SK-MEL-5 (cell line): ENCODE measurements at regions not wholly inside any gene's neighbourhood (a gene's known extent, or its start where the extent isn't known, plus 50 kb on each side); places are given as distances from the start of the nearest gene placed in this dataset.
"Not testable (repeated sequence)": the region's sequence is repeated elsewhere in the genome, so short reads cannot be mapped to it uniquely, and the experiment has no call there.

ENCODE experiments used
- DNase-seq: peaks from one replicate; pipeline ENCODE4 v3.0.0-alpha.2; 2016; ENCODE audit warnings: low read depth, low spot score
- in situ Hi-C: cut with HindIII; loops from 2 replicates; pipeline ENCODE4 v1.10.0; 2016; ENCODE audit warnings: low sequenced_read_pairs, high pct_unique_total_duplicates, low pct_unique_long_range_greater_than_20kb

DNA sequence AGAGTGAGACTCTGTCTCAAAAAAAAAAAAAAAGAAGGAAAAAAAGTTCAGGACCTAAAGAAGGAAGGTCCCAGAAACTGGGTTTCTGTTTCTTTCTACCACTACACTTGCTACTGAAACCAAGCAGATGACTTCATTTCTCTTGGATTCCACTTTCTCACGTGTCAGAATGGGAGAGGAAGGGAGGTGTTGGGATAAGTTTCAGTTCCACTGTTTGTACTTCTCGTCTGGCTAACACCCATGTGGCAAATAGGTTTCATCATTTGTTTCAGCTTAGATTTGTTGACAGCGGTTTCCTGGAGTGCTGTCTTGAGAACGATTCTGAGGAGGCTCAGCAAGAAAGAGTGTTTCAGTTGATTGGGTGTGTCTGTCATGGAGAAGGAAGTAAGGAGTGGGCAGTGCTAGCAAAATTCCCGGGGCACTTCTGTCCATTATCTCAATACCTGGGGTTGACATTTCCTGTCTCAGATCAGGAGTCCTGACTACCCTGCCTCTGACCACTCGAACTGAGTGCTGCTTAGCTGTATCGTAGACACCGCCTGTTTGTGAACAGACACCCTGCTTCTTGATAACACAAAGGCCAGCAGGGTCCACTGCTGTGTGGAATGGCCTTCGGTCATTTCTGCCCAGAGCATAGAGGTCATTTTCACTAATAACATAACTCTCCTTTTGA lies 104.8 kb upstream of the SPDYE9 start:
- in situ Hi-C loops, DNase-seq: not testable (repeated sequence)

DNA sequence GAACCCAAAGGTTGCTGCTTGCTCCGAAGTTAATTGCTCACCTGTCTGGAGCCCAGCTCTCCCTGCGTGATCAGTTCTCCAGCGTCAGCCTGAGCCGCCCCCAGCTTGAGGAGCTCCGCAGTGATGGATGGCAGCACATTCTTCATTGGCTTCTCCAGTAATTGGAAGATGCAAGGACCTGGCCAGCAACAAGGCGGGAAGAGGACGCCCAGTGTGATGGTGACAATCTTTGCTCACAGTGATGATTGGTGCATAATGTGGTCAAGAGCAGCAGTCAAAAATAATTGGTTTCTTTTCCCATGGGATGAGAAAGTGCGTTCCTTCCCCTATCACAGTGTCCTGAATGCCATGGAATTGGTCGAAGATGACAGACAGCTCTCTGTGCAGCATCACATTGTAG lies 102.4 kb upstream of the SPDYE9 start:
- in situ Hi-C loops, DNase-seq: not testable (repeated sequence)

DNA sequence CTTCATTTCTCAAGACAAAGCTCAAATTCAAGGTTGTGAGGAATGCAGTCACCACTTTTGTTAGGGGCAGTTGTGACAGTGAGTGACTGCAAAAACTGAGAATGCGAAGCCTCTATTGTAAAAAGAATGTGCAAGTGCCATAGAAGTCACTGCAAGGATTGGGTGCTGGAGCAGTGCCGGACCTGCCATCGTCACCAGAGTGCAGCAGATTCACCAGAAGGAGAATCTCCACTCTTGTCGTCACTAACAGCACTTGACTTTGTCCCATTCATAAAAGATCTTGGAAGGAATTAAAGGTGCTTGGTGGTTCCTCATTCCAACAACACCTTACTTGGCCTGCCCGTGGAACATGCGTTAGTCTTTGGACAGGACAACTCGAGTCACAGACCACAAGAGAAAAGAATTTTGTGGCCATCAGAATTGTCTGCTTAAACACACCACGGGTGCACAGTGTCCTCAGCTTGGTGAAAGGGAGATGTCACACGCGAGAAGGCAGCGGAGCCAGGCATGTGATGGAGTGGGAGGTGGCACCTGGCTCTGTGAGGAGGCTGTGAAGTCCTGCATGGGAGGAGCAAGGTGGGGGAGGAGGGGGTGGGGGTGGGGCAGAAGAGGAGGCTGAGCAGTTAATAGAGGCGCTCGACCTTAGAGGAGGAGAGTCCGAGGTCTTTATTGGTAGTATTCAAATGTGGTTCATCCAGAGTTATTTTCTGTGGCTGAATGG lies 100.9 kb upstream of the SPDYE9 start:
- DNase-seq, in situ Hi-C loops: not testable (repeated sequence)

DNA sequence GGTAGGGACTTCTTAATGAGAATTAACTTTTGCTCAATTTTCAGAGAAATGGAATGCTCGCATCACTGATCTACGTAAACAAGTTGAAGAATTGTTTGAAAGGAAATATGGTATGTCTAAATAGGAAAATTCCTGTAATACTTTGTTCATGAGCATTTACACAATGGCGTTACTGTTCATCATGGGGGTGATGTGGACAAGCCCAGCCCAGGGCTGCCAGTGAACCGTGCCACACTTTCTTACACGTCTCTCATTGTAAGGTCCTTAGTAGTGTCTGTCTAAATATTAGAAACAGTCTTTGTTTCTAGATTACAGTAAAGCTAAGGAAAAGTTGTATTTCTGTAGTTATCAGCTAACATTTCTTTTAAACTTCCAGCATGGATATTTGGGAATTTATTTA lies 91.0 kb upstream of the SPDYE9 start:
- DNase-seq, in situ Hi-C loops: not testable (repeated sequence)

DNA sequence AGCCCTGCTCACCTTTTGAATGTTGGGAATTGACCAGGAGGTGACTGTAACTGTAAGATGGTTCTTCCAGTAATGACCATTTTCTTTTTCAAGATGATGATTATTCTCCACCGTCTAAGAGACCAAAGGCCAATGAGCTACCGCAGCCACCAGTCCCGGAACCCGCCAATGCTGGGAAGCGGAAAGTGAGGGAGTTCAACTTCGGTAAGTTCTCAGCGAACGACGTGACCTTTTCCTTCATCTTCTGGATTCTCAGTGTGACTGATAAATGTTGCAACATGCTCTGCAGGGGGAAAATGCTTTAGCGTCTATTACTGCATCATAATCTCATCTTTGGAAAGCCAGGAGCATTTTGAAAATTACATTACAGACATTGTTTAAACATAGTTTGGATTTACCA lies 89.5 kb upstream of the SPDYE9 start:
- DNase-seq, in situ Hi-C loops: not testable (repeated sequence)

DNA sequence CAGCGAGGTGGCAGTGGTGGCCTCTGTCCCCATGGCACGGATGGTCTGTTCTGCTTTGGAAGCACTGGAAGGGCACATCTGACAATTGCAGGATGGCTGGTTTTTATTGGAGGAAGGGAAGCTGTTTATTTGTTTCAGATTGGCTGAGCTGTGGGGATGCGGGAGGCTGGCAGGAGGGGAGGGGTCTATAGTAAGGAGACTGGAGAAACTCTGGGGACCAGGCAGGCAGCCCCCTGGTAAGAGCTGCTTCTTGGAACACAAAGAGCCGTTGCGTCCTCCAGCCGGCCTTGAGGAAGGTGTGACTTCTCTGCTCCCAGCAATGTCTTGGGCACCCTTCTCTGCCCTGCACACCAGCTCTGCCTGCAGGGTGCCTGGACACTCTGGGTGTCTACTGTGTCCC lies 85.1 kb upstream of the SPDYE9 start:
- DNase-seq, in situ Hi-C loops: not testable (repeated sequence)

DNA sequence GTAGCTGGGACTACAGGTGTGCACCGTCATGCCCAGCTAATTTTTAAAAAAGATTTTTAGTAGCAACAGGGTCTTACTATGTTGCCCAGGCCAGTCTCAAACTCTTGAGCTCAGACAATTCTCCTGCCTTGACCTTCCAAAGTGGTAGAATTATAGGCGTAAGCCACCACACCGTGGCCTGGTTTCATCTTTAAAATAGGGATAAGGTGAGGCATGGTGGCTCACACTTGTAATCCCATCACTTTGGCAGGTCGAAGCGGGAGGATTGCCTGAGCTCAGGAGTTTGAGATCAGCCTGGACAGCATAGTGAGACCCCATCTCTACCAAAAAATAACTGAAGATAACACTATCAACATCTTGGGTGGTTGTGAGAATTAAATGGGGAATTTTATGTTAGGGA lies 84.6 kb upstream of the SPDYE9 start:
- DNase-seq, in situ Hi-C loops: not testable (repeated sequence)

DNA sequence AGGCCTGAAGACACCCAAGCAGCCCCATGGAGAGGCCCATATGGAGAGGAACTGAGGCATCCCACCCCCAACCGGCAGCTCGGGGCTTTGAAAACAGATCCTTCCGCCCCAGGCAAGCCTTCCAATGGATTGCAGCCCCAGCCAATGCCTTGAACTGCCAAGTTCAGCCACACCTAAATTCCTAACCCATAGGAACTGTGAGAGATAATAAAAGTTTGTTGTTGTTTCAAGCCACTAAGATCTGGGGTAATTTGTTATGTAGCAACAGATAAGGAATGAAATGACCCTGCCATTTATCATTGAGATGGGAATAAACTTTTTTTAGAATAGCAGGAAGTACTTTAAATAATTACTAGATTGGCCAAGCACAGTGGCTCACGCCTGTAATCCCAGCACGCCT lies 80.3 kb upstream of the SPDYE9 start:
- in situ Hi-C loops, DNase-seq: not testable (repeated sequence)

DNA sequence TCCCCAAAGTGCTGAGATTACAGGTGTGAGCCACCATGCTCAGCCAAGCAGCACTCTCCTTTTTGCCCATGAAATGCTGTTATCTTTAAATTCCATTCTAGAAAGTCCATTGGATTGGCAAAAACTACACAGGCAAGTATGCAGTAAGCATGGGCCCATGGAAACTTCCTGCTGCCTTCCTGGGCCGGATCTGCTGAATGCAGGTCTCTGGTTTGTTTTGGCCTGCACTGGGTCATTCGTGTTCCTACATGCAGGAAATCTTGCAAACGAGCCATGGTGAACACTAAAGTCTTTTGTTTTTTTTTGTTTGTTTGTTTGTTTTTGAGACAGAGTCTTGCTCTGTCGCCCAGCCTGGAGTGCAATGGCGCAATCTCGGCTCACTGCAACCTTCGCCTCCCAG lies 76.8 kb upstream of the SPDYE9 start:
- in situ Hi-C loops, DNase-seq: not testable (repeated sequence)

DNA sequence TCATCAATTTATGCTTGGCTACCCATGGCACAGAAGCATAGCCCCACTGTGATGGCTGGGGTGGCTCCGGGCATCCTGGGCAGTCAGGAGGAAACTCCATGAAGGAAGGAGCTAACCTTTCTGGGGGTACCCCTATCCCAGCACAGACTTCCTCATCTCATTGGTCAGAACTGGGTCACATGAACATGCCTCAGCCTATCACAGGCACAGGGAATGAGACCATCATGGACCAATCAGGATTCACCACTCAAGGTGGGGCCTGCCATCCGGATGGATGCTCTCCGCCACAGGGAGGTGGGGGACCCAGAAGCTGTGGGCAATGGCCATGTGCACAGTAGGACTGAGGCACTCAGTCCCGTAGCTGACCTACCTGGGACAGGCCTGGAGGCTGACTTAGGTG lies 75.9 kb upstream of the SPDYE9 start:
- DNase-seq, in situ Hi-C loops: not testable (repeated sequence)

DNA sequence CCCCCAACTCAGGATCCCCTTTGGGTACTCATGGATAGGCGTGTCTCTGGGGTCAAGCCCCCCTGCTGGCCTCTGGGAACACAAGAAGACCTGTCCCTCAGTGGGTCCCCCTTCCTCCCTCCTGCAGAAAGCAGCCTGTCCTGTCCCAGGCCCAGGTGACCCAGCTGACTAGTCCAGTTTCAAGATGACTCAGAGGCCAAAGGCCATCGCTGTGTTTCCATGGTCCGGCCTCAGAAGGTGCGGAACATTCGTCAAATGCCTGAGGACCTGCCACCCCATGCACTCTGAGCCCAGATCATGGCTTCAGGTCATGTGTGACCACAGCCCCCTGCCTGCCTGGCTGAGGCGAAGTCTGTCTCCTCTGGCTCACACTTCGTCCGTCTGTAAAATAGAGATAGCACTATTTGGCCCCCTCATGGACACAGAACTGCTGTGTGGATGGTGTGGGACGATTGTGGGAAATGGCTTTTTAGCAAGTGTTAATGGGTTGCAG lies 71.4 kb upstream of the SPDYE9 start:
- DNase-seq, in situ Hi-C loops: not testable (repeated sequence)

DNA sequence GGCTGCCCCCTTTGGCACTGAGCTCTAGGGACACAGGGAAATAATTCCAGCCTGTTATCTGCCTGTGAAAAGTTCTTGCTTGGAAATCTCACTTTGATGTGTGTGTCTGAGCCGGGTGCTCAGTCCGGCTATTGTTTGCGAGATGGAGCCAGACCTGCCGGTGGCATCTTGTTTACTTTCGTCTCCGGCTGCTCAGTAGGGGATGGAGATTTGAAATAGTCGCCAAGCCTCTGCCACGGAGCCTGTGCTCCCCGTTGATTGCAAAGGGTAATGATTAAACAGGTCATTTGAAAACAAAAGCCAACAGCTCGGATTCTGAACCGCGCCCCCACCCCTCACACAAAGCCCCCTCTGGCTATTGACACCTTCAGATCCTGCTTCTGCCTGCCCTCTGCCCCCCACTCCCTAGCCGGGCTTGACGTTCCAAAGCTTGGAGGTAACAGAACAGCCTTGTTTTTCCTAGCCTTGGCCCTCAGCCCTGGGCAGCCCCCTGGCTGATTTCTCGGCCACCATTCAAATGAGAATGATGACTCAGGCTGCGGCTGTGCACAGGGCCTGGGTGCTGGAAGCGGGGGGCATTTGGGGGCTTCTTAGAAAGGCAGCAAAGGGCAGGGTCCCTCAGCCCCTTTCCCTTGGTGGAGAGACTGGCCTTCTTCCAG lies 70.8 kb upstream of the SPDYE9 start:
- DNase-seq, in situ Hi-C loops: not testable (repeated sequence)

DNA sequence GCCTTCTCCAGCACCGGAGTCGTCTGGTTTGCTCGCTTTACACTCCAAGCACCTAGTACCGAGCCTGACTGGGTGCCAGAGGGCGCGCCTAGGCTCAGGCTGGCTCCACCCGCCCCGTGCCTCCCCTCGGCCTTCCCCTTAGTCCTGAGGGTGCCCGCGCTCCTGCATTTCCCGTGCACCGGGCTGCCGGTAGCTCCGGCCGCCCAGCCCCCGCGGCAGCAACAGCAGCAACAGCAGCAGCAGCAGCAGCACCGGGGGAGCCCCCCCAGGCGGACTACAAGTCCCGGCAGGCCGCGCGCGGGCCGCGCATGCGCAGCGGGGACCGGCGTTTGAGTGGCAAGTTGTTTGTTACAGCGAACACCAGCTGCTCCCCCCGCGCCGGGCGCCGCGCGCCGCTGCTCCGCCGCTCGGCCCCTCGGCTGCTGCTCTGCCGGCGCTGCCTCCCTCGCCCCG lies 68.8 kb upstream of the SPDYE9 start:
- DNase-seq: peak; percentile 74
- in situ Hi-C loops: not testable (repeated sequence)

DNA sequence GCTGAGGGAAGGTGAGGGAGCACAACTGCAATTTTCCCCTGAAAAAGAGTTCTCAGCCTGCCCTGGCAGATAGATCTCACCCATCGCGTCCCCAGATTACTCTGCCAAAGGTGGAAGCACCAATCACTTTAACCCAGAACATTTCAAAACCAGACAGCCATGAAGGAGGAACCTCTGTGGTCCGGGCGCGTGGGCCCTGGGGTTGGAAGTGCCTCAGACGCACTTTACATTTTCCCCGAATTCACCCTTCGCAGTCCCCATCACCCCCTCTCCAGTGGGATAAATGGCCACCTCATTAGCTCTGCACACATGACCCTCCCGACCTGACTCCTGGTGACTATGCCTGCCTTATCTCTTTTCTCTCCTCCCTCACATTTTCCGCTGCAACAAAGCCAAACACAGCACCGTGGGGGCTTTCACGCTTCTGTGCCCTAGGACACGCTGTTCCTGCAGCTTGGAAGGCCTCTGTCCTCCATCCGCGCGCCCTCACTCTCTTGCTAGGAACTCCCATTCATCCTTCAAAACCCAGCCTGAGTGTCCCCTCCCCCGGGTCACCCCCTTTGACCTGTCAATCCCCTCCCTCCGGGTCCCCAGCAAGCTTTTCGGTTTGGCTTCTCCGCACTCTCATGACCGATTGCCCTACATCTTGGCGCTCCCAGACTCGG lies 68.2 kb upstream of the SPDYE9 start:
- in situ Hi-C loops, DNase-seq: not testable (repeated sequence)

DNA sequence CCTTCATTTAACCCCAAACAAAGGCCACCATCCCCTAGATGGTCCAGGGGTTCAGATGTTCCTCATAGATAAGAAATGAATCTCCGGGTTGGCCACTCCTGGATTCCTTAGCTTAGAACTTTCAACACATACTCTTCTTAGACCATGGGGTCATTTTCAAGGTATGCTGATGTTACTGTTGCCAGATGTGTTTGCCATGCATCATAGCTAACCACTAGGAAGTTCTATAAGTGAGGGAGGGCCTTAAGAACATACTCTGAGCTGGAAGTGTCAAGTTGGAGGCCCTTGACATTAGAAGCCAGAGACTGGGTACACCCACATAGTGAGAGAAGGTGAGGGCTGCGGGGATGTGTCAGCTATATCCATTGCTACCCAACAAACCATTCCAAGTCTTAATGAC lies 62.7 kb upstream of the SPDYE9 start:
- in situ Hi-C loops, DNase-seq: not testable (repeated sequence)

DNA sequence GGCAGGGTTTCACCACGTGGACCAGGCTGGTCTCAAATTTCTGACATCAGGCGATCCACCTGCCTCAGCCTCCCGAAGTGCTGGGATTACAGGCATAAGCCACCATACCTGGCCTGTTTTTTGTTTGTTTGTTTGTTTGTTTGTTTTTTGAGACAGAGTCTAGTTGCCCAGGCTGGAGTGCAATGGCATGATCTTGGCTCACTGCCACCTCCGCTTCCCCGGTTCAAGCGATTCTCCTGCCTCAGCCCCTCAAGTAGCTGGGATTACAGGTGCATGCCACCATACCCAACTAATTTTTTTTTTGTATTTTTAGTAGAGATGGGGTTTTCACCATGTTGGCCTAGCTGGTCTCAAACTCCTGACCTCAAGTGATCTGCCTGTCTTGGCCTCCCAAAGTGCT lies 61.8 kb upstream of the SPDYE9 start:
- DNase-seq, in situ Hi-C loops: not testable (repeated sequence)

DNA sequence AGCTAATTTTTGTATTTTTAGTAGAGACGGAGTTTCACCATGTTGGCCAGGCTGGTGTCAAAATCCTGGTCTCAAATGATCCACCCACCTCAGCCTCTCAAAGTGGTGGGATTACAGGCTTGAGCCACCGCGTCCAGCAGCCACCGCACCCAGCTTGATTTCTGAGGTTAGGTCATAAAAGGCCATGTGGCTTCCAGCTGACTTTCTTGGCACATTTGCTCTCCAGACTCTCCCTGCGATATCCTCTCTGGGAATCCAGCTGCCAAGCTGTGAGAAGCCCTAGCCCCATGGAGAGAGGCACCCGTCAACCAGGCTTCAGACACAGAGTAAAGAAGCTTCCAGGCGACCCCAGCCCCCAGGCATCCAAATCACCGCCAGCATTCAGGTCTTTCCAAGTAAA lies 58.2 kb upstream of the SPDYE9 start:
- in situ Hi-C loops, DNase-seq: not testable (repeated sequence)

DNA sequence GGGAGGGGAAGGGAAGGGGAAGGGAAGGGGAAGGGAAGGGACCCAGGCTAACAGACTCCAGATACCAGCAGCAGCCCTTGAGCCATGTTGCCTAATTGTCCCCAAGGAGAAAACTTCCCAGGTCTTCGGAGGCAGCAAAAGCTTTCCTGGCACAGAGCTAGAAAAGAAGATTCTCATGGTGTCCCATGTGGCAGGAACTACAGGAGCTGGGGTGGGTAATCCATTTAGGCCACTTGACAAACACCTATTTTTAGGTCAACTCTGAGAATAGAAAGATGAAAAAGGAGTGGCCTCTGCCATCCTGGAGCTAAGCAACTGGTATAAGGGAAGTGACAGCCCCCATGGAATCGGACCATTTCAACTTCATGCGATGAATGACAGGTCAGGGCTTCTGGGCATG lies 52.1 kb upstream of the SPDYE9 start:
- in situ Hi-C loops, DNase-seq: not testable (repeated sequence)
